ENCODE measurements at regions not wholly inside any gene's neighbourhood (a gene's known extent, or its start where the extent isn't known, plus 50 kb on each side); places are given as distances from the start of the nearest gene placed in this dataset.
"Not testable (repeated sequence)": the region's sequence is repeated elsewhere in the genome, so short reads cannot be mapped to it uniquely, and the experiment has no call there.

DNA sequence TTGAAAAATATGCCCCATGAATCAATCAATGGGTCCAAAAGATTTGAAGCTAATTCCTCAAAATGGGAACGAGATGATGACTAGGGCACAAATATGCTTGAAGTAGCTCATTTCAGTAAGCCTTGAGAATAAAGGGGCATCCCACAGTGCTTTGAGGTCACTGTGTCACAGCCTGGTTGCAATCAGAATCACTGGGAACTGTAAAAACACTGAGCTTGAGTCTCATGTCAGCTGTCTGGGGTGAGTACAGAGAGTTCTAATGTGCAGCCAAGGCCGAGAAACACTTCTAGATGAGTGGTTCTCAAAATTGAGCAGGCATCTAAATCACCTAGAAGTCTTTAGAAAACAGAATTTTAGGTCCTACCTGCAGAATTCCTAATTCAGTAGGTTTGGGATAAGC is 120.5 kb upstream of the EGFL6 start (continued):
- TF ChIP-seq NCOA1 (CRISPR knock-in tag; IDR thresholded peaks at IDR 0.05) = no peak

DNA sequence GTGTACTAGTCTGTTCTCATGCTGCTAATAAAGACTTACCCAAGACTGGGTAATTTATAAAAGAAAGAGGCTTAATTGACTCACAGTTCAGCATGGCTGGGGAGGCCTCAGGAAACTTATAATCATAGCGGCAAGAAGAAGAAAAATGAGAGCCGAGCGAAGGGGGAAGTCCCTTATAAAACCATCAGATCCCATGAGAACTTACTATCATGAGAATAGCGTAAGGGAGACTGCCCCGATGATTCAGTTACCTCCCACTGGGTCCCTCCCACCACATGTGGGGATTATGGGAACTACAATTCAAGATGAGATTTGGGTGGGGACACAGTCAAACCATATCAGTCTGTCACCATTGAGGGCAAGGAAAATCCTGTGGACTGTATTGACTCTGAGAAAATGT is 121.8 kb upstream of the ATXN3L start:
- H3K9me3 ChIP-seq (ENCODE audit: low read length); DNase-seq (ENCODE audit: low spot score); H3K36me3 ChIP-seq (replicated peaks in 1 of 2; ENCODE audit: control insufficient read depth in 1 of 2, insufficient read depth in 2 of 2, low read length in 2 of 2); H3K4me2 ChIP-seq (ENCODE audit: low read depth, low read length); POLR2A ChIA-PET; H4K20me1 ChIP-seq (ENCODE audit: insufficient read depth, low read length); H3K4me1 ChIP-seq (ENCODE audit: insufficient read depth, low read length); FAIRE-seq; ATAC-seq; BruUV-seq (replicated peaks); H3K27ac ChIP-seq (ENCODE audit: extremely low read length, insufficient read depth, low read length); H2AFZ ChIP-seq (ENCODE audit: low read length); H3K4me3 ChIP-seq (replicated peaks in 1 of 3; ENCODE audit: insufficient read depth in 1 of 3, low read depth in 2 of 3, low read length in 3 of 3); CTCF ChIA-PET (ENCODE audit: low intra/inter-chr PET ratio, low total read pairs); in situ Hi-C loops (cut with HindIII; ENCODE audit: extremely low pct_ligation_motif_present, low pct_unique_long_range_greater_than_20kb); H3K9ac ChIP-seq (ENCODE audit: insufficient read depth, low read depth, low read length); H3K79me2 ChIP-seq (ENCODE audit: insufficient read depth, low read length); H3K27me3 ChIP-seq (ENCODE audit: control insufficient read depth in 1 of 2, insufficient read depth in 2 of 2, low read length in 2 of 2); intact Hi-C loops (cut with micrococcal nuclease; ENCODE audit: unreplicated experiment): not testable (repeated sequence)
- WGBS (ENCODE audit: low lambda C conversion rate) = 49% methylated on average over 5 of the region's 5 CpGs

DNA sequence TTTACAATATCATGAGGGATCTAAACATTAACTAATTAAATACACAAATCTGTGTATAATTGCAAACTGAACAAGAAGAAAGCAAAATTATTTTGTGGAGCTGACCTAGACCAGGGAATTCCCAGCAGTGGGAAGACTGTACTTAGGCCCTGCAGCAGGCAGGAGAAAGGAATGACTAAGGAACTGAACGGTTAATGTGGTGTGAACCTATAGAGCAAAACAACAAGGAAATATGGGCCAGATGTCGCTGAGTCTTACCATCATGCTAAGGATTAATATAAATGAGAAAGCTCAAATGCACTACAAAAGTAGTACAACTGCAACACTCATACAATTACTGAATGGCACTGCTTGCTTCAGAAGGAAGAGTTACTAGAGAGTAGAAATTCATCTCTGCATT is 120.3 kb upstream of the ATXN3L start:
- Histone ChIP-seq H3K4me2 (ENCODE audit: low read depth, low read length) (no peak overlapping the region), H3K27ac (ENCODE audit: extremely low read length, insufficient read depth, low read length) (no peak overlapping the region), H2AFZ (ENCODE audit: low read length) (no peak overlapping the region), H3K4me1 (ENCODE audit: insufficient read depth, low read length) (no peaks in the 10 kb centered on the region), H3K9me3 (ENCODE audit: low read length) (no peaks in the 10 kb centered on the region), H4K20me1 (ENCODE audit: insufficient read depth, low read length) (no peaks in the 10 kb centered on the region), H3K4me3 (replicated peaks in 1 of 3; ENCODE audit: insufficient read depth in 1 of 3, low read depth in 2 of 3, low read length in 3 of 3) (no peak overlapping the region), H3K9ac (ENCODE audit: insufficient read depth, low read depth, low read length) (no peak overlapping the region), H3K79me2 (ENCODE audit: insufficient read depth, low read length) (no peaks in the 10 kb centered on the region), H3K27me3 (ENCODE audit: control insufficient read depth in 1 of 2, insufficient read depth in 2 of 2, low read length in 2 of 2) (no peaks in the 10 kb centered on the region), H3K36me3 (replicated peaks in 1 of 2; ENCODE audit: control insufficient read depth in 1 of 2, insufficient read depth in 2 of 2, low read length in 2 of 2) (no peaks in the 10 kb centered on the region)
- CTCF ChIA-PET (ENCODE audit: low intra/inter-chr PET ratio, low total read pairs) = no interaction called here
- intact Hi-C loops (cut with micrococcal nuclease; ENCODE audit: unreplicated experiment) (no loop called here), in situ Hi-C loops (cut with HindIII; ENCODE audit: extremely low pct_ligation_motif_present, low pct_unique_long_range_greater_than_20kb) (no loop called here)
- FAIRE-seq (no peak), DNase-seq (ENCODE audit: low spot score) (no peak), ATAC-seq (no peak)
- POLR2A ChIA-PET = no interaction called here
- BruUV-seq (replicated peaks) = no TSS peak
- TF ChIP-seq FOXA1 (IDR thresholded peaks at IDR 0.05) = no peak
- no peak for TF ChIP-seq FOXA1 (CRISPR knock-in tag; IDR thresholded peaks at IDR 0.05)
- TF ChIP-seq HMG20B (CRISPR knock-in tag; conservative IDR thresholded peaks at IDR 0.05) = no peak
- no peak for TF ChIP-seq KDM1A (CRISPR knock-in tag; IDR thresholded peaks at IDR 0.05)
- TF ChIP-seq, protein P1, sequence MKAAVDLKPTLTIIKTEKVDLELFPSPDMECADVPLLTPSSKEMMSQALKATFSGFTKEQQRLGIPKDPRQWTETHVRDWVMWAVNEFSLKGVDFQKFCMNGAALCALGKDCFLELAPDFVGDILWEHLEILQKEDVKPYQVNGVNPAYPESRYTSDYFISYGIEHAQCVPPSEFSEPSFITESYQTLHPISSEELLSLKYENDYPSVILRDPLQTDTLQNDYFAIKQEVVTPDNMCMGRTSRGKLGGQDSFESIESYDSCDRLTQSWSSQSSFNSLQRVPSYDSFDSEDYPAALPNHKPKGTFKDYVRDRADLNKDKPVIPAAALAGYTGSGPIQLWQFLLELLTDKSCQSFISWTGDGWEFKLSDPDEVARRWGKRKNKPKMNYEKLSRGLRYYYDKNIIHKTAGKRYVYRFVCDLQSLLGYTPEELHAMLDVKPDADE (CRISPR knock-in tag; IDR thresholded peaks at IDR 0.05) = no peak
- TF ChIP-seq PLRG1 (conservative IDR thresholded peaks at IDR 0.05) = no peak
- TF ChIP-seq, protein P2, sequence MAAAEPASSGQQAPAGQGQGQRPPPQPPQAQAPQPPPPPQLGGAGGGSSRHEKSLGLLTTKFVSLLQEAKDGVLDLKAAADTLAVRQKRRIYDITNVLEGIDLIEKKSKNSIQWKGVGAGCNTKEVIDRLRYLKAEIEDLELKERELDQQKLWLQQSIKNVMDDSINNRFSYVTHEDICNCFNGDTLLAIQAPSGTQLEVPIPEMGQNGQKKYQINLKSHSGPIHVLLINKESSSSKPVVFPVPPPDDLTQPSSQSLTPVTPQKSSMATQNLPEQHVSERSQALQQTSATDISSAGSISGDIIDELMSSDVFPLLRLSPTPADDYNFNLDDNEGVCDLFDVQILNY (CRISPR knock-in tag; conservative IDR thresholded peaks at IDR 0.05) = no peak
- no peak for TF ChIP-seq PRPF4 (IDR thresholded peaks at IDR 0.05; ENCODE audit: low read depth, low read length, poor library complexity, severe bottlenecking)
- no peak for TF ChIP-seq MBD4 (IDR thresholded peaks at IDR 0.05; ENCODE audit: borderline replicate concordance, low read length)
- TF ChIP-seq ZNF558 (CRISPR knock-in tag; IDR thresholded peaks at IDR 0.05; ENCODE audit: borderline replicate concordance) = no peak
- no peak for TF ChIP-seq ZNF788 (CRISPR knock-in tag; IDR thresholded peaks at IDR 0.05; ENCODE audit: borderline replicate concordance)
- no peak for TF ChIP-seq CC2D1A (CRISPR knock-in tag; IDR thresholded peaks at IDR 0.05)
- no peak for TF ChIP-seq ELF4 (CRISPR knock-in tag; IDR thresholded peaks at IDR 0.05; ENCODE audit: borderline replicate concordance)
- TF ChIP-seq HNRNPK (IDR thresholded peaks at IDR 0.05; ENCODE audit: low read depth, low read length, poor library complexity, severe bottlenecking) = no peak
- TF ChIP-seq ZNF766 (CRISPR knock-in tag; IDR thresholded peaks at IDR 0.05; ENCODE audit: borderline replicate concordance) = no peak
- no peak for TF ChIP-seq GATAD2A (CRISPR knock-in tag; IDR thresholded peaks at IDR 0.05)
- no peak for TF ChIP-seq MYC (CRISPR knock-in tag; IDR thresholded peaks at IDR 0.05; ENCODE audit: borderline replicate concordance)
- WGBS (ENCODE audit: low lambda C conversion rate) = 0% methylated on average over 2 of the region's 2 CpGs

Data from HepG2 (cell line).